NCI-H524 (cell line): ENCODE measurements at regions not wholly inside any gene's neighbourhood (a gene's known extent, or its start where the extent isn't known, plus 50 kb on each side); places are given as distances from the start of the nearest gene placed in this dataset.

Experiments used
- DNase-seq, 2 experiments: peaks; one replicate each; lab custom pipeline; 2025; lab: John Stamatoyannopoulos, UW

DNA sequence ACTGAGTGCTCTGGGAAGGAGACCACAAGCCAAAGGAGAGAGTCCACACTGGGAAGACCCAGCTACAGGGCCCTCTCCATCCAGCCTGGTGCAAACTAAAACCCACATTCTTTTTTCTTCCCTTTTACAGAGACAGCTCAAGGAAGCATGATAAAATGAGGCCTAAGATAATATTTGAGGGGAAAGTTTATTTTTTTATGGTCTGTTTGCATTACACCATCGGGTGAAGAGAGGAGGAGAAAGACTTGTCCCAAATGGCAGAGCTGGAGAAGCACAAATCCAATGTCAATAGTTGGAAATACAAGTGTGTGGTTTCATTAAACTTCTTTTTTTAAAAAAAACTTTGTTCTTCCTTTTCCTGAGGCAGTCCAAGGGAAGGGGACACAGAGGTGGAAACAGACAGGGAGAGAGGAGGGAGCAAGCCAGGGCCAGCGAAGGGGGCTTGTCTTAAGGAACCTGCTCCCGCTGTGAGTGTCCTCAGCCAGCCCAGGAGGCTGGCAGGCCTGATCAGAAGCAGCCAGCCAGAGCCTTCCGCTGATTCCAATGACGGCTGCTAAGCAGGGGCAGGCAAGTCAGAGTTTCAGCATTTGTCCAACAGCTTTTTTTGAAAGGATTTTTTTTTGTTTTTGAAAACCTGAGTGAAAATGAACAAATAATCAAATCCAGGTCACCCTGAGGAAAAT is 203.8 kb upstream of the SIX2 start:
- DNase-seq, result no peak

DNA sequence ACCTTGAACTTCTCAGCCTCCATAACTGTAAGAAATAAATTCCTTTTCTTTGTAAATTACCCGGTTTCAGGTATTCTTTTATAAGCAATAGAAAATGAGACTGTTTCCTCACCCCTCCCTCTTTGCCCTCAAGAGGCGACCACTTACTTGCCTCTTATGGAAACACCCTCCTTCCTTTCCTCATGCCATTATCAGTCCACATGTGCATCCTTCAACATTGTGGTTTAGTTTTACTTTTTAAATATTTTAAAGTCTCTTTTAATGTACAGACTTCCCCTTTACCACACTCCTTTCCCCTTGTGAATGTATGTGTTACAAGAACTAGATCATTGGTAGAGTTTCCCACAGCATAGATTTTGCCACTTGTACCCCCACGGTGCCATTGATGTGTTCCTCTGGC is 202.4 kb upstream of the SIX2 start:
- DNase-seq, result no peak

DNA sequence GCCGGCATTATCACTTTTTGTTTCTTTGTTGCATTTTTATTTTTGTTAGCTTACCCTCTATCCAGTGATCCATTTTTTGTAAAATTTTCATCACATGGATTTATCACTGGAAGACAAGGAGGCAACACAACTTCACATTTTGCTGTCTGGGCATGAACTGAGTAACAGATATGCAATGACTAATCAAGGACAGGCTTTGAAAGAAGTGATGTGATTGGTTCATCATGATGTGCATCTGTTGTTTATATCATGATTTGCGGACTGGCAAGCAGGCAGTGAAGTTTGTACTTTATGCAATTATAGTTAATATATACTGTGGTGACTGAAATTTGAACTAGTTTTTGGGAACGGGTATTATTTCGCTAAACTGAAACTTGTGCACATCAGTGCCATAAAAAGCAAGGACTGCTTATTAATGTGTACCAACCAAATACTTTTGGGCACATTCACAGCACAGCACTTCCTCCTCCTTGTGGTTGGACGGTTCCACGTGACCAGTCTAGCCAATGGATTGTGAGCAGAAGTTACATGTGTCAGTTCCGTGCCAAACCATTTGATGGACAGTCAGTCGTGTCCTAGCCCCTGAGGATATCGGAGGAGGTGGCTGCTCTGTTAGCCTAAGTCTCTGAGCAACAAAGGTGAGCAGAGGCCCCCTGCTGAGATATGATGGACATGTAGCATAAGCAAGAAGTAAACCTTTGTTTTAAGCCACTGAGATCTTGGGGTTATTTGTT is 201.4 kb upstream of the SIX2 start:
- DNase-seq, result no peak

DNA sequence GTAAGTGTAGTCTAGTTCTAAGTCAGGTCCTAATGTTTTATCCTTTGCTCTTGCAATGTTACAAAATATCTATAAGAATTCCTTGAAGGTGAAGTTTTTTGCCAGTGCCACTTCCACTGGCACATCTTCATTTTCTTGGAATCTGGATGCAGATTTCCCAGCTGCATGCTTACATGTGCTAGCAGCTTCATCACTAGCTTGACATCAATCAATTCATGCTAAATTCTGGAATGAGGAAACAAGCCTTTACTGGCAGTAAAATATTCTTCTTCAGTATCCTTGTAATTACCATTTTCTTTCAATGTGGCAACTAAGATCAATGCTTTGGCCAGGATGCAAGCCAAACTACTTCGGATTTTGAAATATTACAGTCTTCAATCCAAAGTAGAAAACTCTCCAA is 200.6 kb upstream of the SIX2 start:
- no peak for DNase-seq

DNA sequence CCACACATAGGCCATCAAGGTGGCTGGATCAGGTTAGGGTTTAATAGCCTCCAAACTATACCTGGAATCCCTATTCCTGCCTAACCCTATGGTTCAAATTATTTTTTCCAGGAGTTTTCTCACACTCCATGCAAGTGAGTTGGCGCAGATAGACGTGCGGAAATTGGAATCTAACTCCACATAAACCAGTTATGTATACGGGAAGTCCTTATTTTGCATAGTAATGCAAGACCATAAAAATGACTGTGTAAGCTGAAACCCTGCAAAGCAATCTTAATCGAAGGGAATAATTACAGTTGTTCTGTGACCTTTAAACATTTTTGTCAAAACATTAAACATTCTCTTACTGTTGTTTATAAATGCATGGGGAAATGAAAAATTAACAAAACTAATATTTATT is 200.1 kb upstream of the SIX2 start:
- no peak for DNase-seq

DNA sequence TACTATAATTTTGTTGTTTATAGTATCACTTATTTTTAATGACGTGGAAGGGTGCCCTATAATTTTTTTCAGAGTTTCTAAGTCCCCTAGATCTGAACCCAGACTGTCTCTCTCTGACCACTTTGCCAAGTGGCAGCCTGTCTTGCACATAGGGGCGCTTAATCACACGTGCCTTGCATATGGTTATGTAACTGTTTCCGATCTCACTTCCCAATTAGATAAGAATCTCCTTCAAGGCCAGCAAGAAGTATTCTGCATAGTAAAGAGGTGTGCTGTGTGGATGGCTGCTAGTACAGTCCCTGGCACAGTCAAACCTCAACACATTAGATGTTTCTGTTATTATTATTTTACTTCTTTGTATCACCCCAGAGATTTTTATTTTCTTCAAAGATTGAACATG is 197.8 kb upstream of the SIX2 start:
- no peak for DNase-seq

DNA sequence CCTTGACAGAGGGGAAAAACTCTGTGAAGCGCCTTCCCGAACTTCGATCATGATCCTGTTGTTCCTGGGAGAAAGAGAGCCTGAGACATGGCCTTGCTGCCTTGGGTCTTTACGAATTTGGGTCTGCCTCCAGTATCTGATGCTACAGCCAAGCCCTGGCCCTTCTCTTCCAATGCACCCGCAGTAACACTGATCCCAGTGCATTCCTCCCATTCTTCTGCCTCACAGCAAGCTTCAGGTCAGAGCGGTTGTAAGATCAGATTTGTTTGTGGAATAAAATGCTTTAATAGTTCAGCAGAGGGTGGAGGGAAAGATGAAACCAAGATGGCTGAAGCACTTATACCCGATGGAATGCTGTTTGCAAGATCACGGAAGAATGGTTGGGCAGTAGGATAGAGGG is 196.7 kb upstream of the SIX2 start:
- DNase-seq, result no peak

DNA sequence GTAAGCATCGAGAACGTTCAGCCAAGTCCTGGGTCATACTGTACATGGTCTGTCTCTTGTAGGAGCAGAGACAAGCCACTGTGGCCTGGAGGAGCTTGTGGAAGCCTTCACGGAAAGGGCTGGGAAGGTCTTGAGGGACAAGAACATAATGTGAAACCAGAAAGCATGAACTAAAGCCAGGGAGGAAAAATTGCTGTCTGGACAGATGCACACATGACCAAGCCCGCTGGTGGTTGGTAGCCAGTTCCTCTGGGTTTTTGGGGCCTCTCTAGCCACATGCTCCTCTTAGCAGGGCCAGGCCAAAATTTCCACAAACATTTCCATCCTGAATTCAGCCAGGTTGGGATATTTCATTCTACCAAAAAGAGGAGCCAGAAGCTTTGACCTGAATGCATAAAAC is 196.2 kb upstream of the SIX2 start:
- DNase-seq, result no peak

DNA sequence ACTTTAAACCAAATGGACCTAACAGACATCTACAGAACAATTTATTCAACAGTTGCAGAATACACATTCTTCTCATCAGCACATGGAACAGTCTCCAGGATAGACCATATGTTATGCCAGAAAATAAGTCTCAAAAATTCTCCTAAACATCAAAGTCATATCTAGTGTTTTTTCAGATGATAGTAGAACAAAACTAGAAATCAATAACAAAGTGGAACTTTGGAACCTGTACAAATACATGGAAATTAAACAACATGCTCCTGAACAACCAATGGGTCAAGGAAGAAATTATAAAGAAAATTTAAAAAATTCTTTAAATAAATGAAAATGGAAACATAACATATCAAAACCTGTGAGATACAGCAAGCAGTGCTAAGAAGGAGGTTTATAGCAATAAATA is 194.1 kb upstream of the SIX2 start:
- DNase-seq, result no peak

DNA sequence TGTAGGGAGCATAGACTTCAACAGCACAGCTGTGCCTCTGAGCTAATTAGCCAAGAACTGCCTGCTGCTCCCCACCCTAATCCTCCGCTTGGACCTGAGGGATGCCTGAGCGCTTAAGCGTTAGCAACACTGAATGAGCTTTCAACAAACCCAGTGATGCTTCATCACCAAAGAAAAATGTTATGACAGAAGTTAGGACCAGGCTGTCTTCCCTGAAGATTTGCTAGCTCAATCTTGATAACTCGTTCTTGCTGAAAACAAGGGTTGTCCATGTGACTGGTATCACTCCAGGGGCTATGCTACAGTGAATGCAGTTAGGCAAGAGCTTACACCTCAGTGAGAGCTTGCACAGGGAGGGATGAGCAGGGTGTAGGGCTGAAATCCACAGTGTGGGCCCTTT is 190.7 kb upstream of the SIX2 start:
- peak; percentile 32 to 82 for DNase-seq

DNA sequence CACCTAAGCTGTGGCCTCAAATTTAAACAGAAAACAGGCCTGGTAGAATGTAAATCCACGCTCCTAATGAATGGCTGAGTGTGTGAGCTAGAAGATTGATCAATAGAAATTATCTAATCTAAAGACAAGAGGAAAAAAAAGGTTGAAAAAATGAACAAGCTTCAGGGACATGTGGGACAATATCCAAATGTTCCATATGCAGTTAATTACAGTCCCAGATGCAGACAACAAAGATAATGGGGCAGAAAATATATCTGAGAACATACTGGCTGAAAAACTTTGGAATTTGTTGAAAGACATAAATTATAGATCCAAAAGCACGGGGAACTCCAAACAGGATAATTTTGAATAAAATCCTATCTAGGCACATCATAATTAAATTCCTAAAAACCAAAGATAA is 186.7 kb upstream of the SIX2 start:
- no peak for DNase-seq

DNA sequence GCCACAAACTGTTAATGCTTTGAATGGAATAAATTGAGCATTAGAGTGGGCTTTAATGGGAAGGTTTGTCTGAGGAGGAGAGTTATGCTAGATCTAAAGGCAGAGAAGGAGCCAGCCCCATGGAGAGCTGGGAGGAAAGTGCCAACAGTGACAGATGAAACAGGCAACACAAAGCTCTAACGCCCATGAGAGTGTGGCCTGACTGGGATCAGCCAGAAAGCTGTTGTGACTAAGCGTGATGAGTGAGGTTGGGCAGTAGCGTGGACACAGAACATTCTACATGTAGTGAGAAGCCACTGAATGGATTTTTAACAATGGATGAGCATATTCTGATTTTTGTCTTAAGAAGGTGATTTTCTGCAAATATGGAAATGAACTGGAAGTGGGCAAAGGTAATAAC is 185.3 kb upstream of the SIX2 start:
- DNase-seq, result no peak

DNA sequence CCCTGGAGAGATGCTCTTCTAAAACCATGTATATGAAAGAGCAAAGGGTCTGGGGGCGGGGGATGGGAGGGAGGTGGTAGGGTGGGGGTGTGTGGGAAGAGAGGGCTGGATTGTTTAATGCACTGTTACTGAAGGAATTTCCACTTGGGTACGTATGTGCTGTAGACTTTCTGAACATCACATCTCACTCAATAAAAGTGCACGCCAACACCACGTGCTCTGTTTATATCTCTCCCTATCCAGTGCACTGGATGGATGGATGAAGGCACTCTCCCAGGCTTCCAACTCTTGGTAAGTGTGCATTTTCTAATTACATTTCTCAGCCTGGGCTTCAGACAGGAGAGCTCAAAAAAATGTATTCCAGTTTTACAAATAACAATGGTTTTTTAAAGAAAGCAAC is 184.3 kb upstream of the SIX2 start:
- no peak for DNase-seq

DNA sequence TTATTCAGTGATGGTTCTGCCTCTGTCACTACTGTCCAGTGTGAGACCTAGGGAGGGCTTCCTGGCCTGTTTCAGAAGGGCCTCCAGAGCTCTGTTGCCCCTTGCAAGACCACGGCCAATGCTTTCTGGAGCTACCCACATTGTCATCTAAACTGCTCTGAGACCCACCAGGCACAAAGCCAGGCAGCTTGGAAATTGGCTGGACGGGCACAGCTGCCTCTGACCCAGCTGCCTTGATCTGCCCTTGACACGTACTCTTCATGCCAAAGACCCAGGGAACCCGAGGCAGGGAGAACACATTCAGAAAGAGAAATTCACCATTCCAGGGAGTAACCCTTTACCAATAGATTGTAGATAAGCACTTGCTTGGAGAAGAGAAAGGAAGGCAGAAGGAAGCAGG is 183.7 kb upstream of the SIX2 start:
- no peak for DNase-seq

DNA sequence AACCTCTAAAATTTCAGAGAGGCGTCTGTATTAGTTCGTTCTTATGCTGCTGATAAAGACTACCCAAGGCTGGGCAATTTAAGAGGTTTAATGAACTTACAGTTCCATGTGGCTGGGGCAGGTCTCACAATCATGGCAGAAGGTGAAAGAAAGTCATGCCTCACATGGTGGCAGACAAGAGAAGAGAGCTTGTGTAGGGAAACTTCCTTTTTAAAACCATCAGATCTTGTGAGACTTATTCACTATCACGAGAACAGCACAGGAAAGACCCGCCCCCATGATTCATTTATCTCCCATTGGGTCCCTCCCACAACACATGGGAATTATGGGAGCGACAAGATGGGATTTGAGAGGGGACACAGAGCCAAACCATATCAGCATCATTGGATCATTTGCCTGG is 183.2 kb upstream of the SIX2 start:
- DNase-seq, result no peak

DNA sequence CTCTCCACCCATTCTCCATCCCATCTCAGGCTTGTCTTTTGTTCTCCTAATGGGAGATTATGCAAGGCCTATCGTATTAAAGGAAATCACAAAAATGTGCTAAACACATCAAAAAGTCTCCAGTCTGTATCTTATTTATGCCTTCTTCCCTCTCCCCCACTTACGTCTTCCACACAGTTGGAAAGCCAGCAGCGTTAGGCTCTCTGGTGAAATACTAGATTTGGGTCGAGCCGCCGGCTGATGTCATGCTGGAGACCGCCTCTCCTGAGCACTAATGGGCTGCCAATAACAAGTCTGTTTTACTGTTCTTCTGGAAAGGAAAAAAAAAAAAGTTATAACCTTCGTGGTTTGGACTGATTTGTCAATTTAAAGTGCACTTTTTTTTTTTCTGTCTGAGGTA is 182.7 kb upstream of the SIX2 start:
- no peak for DNase-seq

DNA sequence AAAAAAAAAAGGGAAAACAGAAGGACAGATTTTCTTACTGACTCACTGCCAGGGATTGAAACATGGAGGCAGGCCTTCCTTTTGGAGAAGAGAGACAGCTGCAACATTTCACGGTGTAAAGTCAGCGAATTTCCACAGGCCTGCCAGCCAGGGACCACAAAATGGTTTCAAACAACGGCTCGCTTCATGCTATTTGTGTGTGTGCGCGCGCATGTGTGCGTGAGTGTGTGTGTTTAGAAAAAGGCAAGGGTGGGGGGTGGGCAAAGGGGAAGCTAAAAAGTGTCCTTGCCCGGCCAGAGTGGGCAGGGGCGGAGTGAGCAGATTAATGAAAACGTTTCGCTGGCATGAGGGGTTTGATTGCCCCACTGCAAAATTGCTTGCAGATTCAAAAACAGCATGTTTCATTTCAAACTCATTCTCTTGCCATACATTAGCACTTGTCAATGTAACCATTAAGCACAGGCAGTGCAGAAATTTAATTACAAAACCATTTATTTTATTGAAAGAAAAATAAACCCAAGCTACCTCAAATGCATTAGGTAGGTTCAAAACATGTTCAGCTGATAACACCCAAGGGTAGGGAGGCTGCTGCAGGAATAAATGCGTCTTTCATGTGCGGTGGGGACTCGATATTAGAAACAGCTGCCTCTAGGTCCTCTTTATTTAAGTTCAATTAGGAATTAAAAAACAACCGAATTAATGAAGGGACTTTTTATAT is 182.1 kb upstream of the SIX2 start:
- no peak for DNase-seq

DNA sequence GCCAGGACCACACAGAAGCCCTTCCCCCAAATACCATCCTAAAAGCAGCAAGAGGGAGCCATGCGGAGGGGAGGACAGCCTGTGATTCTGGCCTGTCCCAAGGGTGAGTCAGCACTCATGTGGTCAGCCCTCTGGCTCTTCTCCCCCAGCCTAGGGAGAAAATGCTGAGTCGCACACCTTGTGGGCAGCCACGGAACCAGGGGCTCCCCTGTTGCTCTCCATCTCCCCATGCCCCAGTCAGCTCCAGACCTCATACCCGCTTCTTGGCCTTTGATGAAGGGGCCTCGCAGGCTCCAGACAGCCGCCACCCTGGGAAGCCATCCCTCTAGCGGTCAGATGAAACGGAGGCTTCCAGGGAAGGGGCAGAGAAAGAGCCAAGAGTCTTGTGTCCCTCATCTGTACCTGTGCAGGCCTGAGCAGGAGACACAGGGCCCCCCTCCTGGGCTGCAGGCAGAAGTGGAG is 181.3 kb upstream of the SIX2 start:
- no peak for DNase-seq

DNA sequence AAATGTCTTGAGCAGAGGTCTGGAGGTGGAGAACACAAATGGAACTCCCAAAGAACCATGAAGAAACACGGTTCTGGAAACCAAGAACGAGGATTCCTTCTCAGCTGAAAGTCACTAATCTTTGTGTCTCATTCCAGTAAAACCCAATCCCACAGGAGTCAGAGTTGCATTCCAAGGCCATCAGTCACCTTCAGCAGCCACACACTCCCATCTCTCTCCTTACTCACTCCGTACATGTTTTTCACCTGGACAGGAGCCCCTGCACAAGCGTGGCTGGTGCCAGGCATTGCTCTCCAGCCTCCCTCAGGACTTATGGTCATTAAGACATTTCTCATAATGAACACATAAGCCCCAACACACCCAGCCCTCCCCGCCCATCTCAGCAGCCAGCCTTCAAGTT is 175.4 kb upstream of the SIX2 start:
- no peak for DNase-seq

DNA sequence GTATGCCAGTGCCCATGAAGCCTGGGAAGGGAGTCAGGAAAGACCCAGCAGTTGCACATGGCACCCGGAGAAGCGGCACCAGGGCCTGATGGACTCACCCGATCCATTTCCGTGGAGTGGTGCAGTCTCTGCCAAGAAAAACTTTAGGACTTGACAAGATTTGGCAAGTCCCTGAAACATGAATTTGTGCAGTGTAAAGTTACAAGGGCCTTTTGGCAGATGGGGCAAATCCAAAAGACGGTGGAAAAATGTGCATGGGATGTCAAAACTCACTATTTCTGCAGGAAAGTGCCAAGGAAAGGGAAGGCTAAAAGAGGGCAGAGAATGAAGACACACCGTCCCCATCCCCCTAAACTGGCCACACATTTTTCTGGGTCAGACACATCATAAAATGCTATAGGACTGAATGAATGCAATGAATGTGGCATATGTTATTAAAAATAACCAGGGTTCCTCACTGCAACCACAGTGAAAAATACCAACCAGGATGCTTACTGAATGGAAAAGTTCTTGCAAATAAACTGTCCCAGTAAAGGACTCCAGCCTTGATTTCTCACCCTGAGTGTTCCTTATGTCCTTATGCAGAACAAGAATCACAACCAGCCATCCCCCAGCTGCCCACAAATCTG is 173.5 kb upstream of the SIX2 start:
- DNase-seq, result no peak

DNA sequence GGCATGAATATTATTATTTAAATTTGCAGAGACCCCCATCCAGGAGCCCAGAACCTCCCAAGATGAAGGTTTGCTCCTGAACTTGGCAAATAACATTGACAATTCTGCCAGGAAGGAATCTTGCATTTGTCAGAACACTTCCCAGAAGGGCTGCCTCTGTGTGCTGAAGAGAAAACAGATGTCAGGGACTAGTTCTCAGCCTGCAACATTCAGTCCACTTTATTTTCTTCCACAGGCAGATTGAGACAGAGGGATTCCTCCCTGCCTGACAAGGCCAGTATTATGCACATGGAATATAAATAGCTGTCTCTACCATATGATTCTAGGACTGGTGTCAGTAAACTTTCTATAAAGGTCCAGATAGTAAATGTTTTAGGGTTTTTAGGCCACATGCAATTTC is 171.5 kb upstream of the SIX2 start:
- DNase-seq, result no peak

DNA sequence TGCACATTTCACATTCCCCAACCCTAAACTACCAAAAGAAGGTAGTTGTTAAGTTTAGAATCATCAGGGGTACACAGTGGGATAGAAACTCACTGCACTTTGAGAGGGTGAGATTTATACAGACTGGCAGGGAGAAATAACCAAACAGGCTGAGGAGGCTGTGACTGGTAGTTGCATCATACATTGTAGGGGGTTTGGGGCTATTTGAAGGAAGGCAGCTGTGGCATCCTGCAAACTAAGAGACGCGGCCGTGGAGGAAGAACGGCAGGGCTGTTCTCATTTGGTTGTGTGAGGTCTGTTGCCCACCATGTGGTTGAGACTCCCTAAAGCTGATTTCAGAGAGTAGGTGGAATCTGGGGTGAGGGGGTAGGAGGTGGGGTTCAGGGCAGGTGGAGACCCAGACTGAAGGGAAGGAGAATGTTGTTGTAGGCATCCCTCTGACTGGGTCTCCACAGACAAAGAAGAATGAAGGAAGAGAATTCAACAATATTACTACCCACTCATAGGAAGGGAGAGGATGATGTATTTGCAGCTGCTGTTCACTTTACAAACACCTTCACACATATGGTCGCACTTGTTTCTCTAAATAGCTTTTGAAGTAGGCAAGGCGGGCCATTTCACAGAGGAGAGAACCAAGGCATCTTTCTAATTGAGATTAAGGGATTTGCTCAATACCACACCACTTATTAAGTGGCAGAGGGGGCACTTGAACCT is 170.9 kb upstream of the SIX2 start:
- peak in 1 of 2 experiments; percentile 9 for DNase-seq
